HG03097 (cell line): ENCODE measurements at regions not wholly inside any gene's neighbourhood (a gene's known extent, or its start where the extent isn't known, plus 50 kb on each side); places are given as distances from the start of the nearest gene placed in this dataset.
"Not testable (repeated sequence)": the region's sequence is repeated elsewhere in the genome, so short reads cannot be mapped to it uniquely, and the experiment has no call there.

Experiments used
- ATAC-seq: cut with Tn5 transposase; IDR thresholded peaks from one replicate; pipeline ENCODE4 v1.9.1; 2021; ENCODE audit not compliant: unreplicated experiment, low FRiP score

DNA sequence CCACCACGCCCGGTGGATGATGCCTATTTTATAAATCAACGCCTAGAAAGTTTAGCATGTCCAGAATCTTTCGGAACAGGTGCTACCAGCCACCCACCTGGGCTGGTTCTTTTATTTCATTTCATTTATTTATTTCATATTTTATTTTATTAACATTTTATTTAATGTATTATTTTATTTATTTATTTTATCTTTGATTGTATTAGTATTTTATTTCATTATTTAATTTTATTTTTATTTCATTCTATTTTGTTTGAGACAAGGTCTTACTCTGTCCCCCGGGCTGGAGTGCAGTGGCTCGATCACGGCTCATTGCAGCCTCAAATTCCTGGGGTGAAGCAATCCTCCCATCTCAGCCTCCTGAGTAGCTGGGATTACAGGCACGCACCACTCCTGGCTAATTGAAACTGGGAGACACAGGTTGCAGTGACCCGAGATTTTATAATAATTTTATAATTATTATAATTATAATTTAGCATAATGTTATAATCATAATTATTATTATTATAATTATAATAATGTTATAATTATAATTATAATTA, 187.2 kb downstream of the SHOX start:
- ATAC-seq: no peak

DNA sequence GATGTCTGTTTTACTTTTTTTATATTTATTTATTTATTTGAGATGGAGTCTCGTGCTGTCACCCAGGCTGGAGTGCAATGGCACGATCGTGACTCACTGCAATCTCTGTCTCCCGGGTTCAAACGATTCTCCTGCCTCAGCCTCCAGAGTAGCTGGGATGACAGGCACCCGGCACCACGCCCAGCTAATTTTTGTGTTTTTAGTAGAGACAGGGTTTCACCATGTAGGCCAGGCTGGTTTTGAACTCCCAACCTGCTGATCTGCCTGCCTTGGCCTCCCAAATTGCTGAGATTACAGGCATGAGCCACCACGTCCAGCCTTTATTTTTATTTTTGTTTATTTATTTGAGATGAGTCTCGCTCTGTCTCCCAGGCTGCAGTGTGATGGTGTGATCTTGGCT, 186.6 kb downstream of the SHOX start:
- ATAC-seq: not testable (repeated sequence)

DNA sequence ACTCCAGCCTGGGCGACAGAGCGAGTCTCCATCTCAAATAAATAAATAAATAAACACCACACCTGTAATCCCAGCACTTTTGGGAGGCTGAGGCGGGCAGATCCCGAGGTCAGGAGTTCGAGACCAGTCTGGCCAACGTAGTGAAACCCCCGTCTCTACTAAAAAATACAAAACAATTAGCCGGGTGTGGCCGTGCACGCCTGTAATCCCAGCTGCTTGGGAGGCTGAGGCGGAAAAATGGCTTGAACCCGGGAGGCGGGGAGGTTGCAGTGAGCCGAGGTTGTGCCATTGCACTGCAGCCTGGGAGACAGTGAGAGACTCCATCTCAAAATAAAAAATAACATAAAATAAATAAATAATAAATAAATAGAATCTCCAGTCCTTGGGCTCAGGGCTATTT, 185.8 kb downstream of the SHOX start:
- ATAC-seq: no peak

DNA sequence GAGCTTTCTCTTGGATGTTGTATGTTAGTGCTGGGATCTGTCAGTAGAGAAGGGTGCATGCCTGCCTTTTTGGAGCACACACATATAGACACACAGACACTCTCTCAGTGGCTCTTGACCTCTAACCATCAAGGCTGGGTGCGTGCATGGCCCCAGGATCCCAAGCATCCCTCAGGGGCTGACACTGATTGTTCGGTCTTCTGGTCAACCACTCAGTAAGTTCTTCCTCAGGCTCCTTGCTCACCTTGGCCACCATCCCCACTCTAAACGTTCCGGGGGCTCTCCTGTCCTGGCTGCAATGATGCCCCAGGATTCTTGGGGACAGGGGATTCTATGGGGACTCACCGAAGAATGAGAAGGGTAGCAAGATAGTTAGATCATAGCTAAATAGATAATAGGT, 179.6 kb downstream of the SHOX start:
- no peak for ATAC-seq

- no peak for ATAC-seq
Measured at GRCh38 chrX:809081-809480, 178.5 kb downstream of the SHOX start.

DNA sequence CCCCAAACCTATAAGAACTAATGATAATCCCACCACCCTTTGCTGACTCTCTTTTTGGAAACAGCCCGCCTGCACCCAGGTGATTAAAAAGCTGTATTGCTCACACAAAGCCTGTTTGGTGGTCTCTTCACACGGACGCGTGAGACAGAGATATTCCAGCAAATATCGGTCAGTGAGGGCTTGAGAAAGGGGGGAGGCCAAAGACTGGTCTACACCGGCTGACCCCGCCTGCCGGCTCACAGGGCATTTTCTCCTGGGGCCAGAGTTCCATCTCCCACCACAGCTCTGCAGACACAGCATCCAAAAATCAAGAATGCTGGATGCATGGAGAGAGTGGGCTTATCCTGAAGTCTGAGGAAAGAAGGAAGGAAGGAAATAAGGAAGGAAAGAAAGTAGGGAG, 176.0 kb downstream of the SHOX start:
- no peak for ATAC-seq

- ATAC-seq: no peak
Measured at GRCh38 chrX:805988-806387, 175.4 kb downstream of the SHOX start.

- ATAC-seq: no peak
Measured at GRCh38 chrX:805103-805670, 174.6 kb downstream of the SHOX start.

DNA sequence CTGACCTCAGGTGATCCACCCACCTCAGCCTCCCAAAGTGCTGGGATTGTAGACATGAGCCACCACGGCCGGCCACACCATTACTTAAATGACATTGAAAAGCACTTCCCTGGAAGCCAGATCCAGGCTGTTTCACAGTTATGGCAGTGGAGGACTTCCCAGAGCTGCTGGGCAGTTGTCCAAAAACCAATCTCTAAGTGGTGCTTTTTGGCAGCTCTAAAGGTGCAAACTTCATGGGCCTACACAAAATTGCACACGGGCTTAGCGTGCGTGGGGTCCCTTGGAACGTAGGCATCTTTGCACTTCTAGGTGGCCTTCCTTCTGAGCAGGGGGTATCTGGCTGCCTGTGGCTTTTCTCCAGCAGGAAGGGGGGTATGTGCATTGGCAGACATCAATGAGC, 172.3 kb downstream of the SHOX start:
- no peak for ATAC-seq

DNA sequence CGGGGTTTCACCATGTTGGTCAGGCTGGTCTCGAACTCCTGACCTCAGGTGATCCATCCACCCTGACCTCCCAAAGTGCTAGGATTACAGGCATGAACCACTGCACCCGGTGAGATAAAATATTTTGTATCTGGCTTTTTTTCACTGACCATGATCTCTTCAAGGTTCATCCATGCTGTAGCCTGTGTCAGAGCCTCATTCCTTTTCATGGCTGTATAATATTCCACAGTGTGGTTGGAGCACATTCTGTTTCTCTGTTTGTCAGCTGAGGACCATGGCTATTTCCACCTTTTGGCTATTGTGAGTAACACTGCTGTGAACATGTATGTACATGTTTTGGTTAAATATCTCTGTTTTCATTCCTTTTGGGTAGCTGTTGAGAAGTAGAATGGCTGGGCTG, 169.2 kb downstream of the SHOX start:
- no peak for ATAC-seq

DNA sequence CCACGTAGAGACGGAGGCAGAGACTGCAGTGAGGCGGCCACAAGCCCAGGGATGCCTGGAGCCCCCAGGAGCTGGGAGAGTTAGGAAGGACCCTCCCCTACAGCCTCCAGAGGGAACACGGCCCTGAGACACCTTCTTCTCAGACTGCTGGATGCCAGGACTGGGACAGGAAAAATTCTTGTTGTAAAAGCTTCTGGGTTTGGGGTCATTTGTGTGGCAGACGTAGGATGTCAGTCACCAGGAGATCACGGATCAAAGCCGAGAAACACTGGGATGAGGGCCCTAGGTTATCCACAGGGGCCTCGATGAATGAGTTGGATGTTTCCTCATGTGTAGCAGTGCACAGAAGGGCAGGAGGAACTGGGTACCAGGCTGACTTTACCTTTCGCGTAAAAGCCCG, 163.7 kb downstream of the SHOX start:
- ATAC-seq: no peak

DNA sequence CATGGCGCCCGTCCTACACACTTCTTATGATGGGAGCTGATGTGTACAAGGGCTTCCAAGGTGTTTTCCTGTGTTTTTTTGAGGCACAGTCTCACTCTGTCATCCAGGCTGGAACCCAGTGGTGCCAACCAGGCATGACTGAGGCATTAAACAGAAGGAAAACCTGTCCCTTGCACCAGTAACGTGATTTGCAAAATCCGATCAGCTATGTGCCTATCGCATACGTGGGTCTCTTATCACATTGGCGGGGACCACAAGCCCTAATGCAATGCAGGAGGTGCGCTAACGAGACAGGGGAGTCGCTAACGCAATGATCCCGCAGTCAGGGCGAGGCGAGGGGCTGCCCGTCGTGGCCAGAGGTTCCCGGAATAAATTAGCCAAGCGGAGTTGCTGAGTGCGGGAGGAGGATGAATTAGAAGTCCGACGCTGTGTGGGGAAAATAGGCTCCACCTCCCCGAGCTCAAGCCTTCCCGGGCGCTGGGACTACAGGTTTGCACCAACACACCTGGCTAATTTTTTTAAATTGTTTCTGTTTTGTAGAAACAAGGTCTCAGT, 162.7 kb downstream of the SHOX start:
- ATAC-seq: no peak

DNA sequence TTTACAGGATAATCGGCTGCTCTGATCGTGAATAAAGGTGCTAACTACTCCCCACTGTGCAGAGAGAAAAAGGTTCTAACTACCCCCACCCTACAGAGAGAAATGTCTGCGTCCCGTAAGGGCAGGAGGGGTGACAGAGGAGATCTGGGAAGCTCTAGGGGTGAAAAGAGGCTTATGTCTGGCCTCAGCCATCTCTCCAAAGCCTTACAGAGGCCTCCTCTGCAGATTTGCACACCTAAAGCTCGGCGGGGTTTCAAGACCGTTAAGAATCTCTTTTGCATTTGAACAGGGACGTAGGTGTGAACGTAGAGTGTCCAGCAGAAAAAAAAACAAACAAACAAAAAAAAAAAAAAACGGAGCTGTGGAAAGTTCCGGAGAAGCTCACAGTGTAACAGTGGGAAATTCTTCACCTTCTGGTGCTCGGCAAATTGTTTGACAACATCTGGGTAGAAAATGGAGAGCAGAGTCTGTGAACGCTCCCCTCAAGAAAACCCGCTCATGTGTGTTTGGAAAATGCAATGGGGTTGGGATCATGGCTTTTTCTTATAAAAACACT, 161.0 kb downstream of the SHOX start:
- ATAC-seq: no peak

DNA sequence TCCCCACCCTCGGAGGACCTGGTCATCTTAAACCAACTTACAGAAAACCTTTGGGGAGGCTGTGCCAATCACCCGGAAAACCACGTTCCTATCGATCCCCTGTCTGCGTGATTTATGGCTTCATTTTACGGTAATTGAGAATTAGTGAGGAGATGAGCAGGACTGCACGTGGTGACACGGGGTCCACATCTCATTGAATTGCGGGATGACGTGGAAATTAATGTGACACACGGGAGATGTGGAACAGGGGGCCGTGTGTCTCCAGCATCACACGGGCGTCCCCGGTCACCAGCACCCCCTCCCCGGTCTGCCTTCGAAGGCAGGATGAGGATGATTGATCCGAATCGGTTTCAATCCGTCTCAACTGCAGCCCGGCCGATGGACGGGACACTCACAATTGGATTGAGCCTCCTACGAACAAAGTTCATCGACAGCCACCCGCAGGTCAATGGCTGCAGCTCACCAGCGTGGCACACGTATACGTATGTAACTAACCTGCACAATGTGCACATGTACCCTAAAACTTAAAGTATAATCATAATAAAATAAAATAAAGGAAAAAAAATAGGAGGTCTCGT, 160.3 kb downstream of the SHOX start:
- no peak for ATAC-seq

DNA sequence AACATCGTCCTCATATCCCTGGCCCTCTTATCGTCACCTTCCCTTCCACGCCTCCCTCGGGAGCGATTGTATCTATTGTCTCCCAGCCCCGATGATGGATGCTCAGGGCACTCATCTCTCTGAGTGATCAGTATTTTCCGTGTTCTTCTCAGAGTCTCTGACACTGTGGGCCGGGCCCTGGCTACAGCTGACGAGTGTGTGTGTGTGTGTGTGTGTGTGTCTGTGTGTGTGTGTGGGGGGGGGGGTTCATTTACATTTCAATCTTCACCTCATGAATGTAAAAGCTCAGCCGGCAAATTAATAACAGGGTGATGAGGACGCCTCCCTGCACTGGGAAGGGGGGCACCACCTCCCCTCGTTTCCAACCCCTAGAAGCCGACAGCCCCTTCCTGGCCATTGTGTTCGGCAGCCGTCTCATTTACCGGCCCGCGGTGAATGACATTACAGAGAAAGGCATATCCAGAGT, 159.5 kb downstream of the SHOX start:
- no peak for ATAC-seq

DNA sequence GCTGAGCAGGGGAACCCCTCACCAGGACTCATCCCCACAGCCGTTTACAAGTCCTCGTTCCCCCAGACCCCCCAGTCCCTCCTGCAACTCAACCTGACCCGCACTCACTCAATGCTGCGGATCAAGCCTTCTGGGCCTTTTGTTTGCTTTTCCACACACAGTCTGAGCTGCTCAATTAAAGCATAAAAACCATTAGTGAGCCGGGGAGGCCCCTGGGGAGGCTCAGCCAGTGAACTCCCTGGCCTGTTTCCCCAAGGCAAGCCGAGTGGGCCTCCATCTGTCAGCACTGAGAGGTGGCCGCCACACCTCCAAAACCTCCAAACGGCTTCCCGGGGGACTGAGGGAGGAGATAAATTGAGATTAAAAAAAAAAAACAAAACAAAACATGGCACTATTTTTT, 158.5 kb downstream of the SHOX start:
- ATAC-seq: no peak

GRCh38 chrX:786441-786881, 155.9 kb downstream of the SHOX start:
- ATAC-seq: no peak

DNA sequence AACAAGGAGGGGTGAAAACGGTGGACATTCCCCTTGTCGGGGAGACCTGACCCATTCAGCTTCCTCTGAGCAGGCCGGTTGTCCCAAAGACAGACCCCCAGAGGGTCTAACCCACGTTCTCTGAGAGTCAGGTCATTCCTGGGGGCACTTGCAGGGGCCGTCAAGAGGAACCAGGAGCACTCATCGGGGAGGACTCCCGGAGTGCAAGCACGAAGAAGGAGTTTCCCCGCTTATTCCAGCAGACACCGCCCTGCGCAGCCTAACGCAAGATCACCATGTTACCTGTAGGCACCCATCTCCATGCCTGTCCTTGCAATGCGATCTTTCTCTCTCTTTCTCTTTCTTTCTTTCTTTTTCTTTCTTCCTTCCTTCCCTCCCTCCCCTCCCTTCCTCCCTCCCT, 154.2 kb downstream of the SHOX start:
- no peak for ATAC-seq

DNA sequence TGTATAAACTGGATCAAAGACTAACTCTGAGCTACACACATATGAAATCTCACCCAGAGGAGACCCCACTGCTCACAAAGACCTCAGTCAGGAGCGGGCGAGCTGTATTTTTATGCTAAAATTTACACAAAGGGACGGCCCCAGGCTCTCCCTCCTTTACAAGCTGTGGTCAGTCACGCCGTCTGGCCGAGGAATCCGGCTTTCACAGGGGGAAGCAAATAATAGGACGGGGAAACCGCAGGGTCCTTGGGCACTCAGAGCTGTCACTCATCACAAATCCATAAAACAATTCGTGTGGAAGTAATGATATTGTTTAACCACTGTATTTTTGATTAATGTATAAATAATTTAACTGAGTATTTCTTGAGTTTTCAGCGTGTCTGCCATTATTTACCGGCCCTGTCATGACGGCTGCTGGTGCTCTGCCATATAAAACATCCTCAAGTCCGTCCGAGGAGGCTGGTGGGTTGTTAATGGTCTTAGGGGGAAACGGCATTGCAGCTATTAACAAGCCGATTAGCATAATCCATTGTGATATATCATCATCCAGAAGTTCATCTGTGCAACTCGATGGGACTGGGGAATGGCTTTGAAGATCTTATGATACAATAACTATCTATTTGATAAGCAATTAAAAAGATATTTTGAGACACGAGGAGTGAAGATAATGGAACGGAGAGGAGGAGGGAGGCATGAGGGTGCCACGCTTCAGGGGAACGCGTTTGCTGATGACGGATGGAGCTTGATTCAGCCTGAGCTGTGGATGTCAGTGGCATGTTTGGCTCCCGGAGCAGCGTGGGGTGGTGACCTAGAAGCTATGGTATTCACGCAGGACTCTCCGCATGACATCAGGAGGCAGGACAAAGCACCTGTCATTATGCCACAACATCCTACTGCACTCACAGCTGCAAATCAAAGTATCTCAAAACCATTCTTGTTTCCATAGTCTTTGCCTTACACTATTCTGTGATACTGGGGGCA, 150.9 kb downstream of the SHOX start:
- ATAC-seq: no peak

DNA sequence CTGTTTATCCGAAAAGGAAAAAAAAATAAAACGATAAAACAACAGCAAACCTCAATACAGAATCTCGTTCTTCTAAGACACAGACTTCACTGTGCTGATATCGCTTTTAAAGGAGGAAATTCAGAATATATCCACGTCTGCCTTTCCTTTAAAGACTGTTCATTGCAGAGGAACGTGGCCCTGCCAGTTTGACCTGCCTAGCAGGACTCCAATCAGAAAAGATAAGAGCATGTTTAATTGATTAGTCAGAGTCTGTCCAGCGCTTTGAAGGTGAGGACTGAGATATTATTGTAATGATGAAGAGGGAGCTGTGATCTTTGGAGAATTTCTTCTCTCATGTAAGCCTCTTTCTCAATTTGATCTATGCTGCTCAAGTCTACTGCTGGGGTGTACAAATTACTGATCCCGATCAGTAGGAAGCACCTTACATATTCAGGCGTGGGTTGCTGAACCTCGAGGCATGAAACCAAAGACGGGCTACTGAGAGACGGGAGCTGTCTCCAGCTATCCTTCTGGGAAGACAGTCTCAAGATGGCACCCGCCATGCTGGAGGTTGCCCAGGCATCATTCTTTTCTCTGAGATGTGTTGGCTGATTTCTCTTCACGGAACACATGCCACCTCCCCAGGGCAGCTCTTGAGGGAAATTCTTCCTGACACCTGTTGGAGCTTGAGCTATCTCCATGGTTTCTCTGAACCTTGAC, 146.1 kb downstream of the SHOX start:
- no peak for ATAC-seq
